ENCODE measurements at regions not wholly inside any gene's neighbourhood (a gene's known extent, or its start where the extent isn't known, plus 50 kb on each side); places are given as distances from the start of the nearest gene placed in this dataset.
"Not testable (repeated sequence)": the region's sequence is repeated elsewhere in the genome, so short reads cannot be mapped to it uniquely, and the experiment has no call there.

- WGBS, 2 donors, result 89 to 99% methylated on average over 4 of the region's 4 CpGs
- intact Hi-C loops (cut with DNase I; ENCODE audit: low total_unique reads), result no loop called here
- TF ChIP-seq POLR2A (IDR thresholded peaks at IDR 0.05) (no peak), CTCF (IDR thresholded peaks at IDR 0.05) (no peak)
- DNase-seq (ENCODE audit: low spot score in 2 of 2), result no peak
- no peak overlapping the region for H3K4me3 ChIP-seq (ENCODE audit: low read depth, poor library complexity, severe bottlenecking)
Observed at GRCh38 chr20:43385914-43386313, 71.8 kb upstream of the SRSF6 start.

GRCh38 chr20:43384101-43384940, 73.4 kb upstream of the SRSF6 start:
- DNase-seq (ENCODE audit: low spot score in 2 of 2), result peak in 1 of 2 donors; percentile 48
- H3K4me3 ChIP-seq (ENCODE audit: low read depth, poor library complexity, severe bottlenecking), result no peak overlapping the region
- 56 to 69% methylated on average over 14 of the region's 14 CpGs for WGBS, 2 donors
- intact Hi-C loops (cut with DNase I; ENCODE audit: low total_unique reads), result no loop called here
- TF ChIP-seq POLR2A (IDR thresholded peaks at IDR 0.05), result no peak
- no peak for TF ChIP-seq CTCF (IDR thresholded peaks at IDR 0.05)

- TF ChIP-seq POLR2A (IDR thresholded peaks at IDR 0.05) (no peak), CTCF (IDR thresholded peaks at IDR 0.05) (no peak)
- H3K4me3 ChIP-seq (ENCODE audit: low read depth, poor library complexity, severe bottlenecking), result no peak overlapping the region
- intact Hi-C loops (cut with DNase I; ENCODE audit: low total_unique reads), result no loop called here
- peak in 1 of 2 donors; percentile 39 for DNase-seq (ENCODE audit: low spot score in 2 of 2)
- WGBS, 2 donors, result 57 to 69% methylated on average over 8 of the region's 8 CpGs
Observed at GRCh38 chr20:43383026-43383795, 74.5 kb upstream of the SRSF6 start.

GRCh38 chr20:43382135-43382534, 75.6 kb upstream of the SRSF6 start:
- DNase-seq (ENCODE audit: low spot score in 2 of 2), result peak in 1 of 2 donors; percentile 17
- intact Hi-C loops (cut with DNase I; ENCODE audit: low total_unique reads); H3K4me3 ChIP-seq (ENCODE audit: low read depth, poor library complexity, severe bottlenecking): not testable (repeated sequence)
- 83 to 91% methylated on average over 6 of the region's 6 CpGs for WGBS, 2 donors

- DNase-seq (ENCODE audit: low spot score in 2 of 2), result peak in 1 of 2 donors; percentile 14
- intact Hi-C loops (cut with DNase I; ENCODE audit: low total_unique reads); H3K4me3 ChIP-seq (ENCODE audit: low read depth, poor library complexity, severe bottlenecking): not testable (repeated sequence)
- 67 to 77% methylated on average over 9 of the region's 9 CpGs for WGBS, 2 donors
Observed at GRCh38 chr20:43381533-43381932, 76.2 kb upstream of the SRSF6 start.

GRCh38 chr20:43379239-43379917, 78.3 kb upstream of the SRSF6 start:
- H3K4me3 ChIP-seq (ENCODE audit: low read depth, poor library complexity, severe bottlenecking), result no peak overlapping the region
- WGBS, 2 donors, result 77 to 84% methylated on average over 4 of the region's 4 CpGs
- intact Hi-C loops (cut with DNase I; ENCODE audit: low total_unique reads), result no loop called here
- peak in 1 of 2 donors; percentile 5 for DNase-seq (ENCODE audit: low spot score in 2 of 2)
- no peak for TF ChIP-seq CTCF (IDR thresholded peaks at IDR 0.05)
- TF ChIP-seq POLR2A (IDR thresholded peaks at IDR 0.05), result no peak

All from lower leg skin (tissue), 4 donors.